ENCODE measurements at regions not wholly inside any gene's neighbourhood (a gene's known extent, or its start where the extent isn't known, plus 50 kb on each side); places are given as distances from the start of the nearest gene placed in this dataset.

- DNase-seq, result no peak
Observed at GRCh38 chr6:97841763-97842162, 558.7 kb upstream of the MMS22L start.

- no peak for DNase-seq
Observed at GRCh38 chr6:97842521-97842920, 559.5 kb upstream of the MMS22L start.

- no peak for DNase-seq
Observed at GRCh38 chr6:97849390-97849789, 566.4 kb upstream of the MMS22L start.

DNA sequence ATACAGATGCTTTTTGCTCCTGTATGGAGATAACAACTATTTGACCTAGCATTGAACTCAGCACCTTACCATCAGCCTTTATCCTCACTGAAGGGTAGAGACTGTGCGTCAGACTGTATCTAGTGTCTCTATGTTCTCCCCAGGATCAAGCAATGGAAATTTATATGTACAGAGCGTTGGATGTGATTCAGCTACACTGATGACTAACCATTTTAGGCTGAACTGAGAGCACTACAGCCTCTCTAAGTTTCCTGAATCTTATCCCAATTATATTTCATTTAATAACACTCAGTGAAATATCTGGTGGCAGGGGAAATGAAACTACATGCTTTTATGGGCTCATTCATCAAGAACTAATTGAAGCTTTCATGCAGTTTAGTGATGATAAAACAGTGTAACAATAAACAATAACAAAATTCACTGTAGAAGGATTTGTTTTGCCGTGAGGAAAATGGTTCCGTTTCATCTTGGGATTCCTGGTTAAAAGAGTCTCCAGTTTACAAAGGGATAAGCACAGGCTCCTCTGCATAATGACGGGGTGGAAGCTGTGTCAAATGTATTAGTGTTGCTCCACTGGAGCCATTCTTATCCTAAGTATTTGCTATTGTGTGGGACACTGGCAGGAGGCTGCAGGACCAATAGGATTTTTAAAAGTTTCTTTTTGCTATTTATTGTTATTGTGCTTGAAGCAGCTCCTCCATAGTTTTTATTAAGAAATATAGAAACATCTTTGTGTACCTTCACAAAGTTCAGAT lies 567.6 kb upstream of the MMS22L start:
- no peak for DNase-seq

DNA sequence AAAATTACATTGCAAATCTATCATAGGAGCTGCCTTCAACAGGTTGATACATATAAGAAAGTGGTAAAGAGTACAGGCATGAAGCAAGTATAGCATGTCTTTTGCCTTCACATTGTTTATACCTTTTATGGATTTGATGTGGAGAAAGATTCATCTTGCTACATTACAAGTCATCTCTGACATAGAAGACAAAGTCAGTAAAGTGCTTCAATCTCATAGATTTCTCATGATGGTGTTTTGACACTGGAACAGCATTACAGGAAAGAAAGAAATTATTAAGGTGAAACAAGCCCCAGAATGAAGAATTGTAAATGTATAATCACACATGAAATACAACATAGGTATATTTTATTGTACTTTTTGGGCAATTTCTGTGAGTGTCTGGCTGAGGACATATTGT lies 580.7 kb upstream of the MMS22L start:
- DNase-seq, result no peak

DNA sequence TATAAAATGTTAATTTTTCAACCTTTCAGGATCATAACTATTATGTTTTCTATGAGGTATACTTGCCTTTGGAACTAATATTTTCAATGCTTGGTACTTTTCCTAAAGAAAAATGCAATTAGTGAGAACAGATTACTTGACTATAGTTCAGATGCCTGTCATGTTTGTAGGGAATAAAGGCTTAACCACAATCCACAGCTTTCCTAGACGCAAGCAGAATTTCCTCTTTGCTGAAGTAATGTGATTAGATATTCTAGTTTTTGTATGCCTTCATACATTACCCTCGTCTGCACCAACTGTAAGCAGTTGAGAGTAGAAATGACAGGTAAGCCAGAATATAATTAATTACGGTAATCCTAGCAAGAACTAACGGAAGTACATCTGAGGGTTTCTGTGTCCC lies 581.4 kb upstream of the MMS22L start:
- DNase-seq, result no peak

DNA sequence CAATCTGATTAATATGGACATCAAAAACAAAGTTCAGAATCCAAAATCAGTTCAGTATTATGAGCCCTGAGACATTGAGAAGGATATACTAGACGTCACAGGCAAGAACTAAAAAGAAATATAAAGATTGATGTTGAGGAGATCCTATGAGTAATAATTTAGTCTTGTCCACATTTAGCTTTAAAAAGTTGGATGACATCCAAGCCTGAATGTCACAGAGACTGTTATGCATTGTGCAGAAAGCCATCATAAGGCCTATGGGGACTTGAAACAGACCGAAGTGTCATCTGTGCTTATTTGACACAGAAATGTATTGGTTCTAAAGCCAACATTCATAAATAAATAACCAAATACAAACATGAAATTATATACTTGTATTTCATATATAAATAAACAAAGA lies 581.8 kb upstream of the MMS22L start:
- DNase-seq, result no peak

- DNase-seq, result no peak
Observed at GRCh38 chr6:97865612-97866011, 582.6 kb upstream of the MMS22L start.

GRCh38 chr6:97866616-97867015 lies 583.6 kb upstream of the MMS22L start:
- DNase-seq, result no peak

DNA sequence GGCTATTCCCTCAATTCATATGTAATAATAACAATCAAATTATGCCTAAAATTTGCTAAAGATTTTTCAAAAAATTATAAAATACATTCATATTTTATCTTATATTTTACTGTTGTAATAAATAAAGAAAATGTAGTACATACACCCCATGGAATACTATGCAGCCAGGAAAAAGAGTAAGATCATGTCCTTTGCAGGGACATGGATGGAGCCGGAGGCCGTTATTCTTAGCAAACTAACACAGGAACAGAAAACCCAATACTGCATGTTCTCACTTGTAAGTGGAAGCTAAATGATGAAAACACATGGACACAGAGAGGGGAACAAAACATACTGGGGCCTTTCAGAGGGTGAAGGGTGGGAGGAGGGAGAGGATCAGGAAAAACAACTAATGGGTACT lies 584.2 kb upstream of the MMS22L start:
- DNase-seq, result no peak

- DNase-seq, result no peak
Observed at GRCh38 chr6:97870273-97870672, 587.3 kb upstream of the MMS22L start.

DNA sequence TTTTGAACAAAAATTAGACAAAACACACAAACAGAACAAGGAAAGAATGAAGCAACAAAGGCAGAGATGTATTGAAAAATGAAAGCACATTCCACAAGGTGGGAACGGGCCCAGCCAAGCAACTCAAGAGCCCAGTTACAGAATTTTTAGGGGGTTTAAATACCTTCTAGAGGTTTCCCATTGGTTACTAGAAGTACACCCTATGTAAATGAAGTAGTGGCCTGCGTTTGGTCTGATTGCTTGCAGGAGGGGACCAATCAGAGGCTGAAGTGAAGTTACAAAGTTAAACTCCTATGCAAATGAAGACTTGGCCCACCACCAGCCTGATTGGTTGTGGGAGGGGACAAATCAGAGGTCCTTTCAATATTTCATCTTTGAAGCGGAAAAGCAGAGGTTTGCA lies 593.7 kb upstream of the MMS22L start:
- DNase-seq, result no peak

- no peak for DNase-seq
Observed at GRCh38 chr6:97882755-97883154, 599.7 kb upstream of the MMS22L start.

DNA sequence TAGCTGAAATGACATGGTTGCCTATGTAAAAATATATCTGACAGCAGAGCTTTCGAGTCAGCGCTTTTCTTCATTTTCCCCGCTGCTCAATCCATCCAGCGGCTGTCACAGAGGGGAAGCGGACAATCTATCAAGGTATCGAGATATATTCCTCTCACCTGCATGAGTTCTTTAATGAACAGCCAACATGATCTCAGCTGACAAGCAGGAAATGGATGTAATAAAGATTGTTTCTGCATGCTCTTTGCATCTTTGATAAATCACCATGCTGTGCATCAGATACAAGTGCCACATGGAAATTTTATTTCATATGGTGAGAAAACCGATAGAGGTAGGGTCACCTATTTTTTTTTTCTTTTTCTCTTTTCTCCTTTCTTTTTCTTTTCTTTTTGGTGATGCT lies 602.3 kb upstream of the MMS22L start:
- DNase-seq, result no peak

DNA sequence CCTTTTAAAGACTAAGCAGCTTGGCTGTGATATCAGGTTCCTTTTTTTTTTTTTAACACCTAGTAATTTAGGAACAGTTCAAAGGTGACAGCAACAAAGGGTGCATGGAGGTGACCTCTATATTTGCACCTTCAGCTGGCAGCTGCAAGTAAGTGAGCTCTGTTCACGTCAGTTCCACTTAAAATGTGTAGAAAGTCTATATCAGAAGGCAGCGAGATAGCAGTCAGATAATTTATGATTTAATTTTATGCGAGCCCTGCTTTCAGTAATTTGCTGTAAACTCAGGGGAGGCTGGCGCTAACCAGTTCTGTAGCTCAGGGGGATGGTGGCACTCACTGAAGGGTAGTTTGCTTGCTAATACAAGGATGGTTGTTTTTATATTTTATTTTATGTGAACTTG lies 602.8 kb upstream of the MMS22L start:
- no peak for DNase-seq

DNA sequence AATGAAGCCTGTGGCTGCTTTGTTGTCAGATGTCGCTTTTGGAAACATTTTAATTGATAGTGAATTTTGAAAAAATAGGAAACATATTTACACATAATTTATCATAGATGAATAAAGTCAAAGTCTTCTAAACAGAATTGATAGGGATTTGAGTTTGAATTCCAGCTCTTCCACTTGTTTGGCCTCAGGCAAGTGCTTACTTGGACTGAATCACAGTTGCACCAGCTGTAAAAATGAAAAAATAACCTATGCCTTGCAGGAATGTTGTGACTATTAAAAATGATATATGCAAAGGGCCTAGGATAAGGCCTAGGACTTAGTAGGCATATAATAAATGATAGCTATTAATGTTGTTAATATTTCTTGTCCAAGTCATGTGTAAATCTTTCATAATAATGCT lies 618.5 kb upstream of the MMS22L start:
- no peak for DNase-seq

DNA sequence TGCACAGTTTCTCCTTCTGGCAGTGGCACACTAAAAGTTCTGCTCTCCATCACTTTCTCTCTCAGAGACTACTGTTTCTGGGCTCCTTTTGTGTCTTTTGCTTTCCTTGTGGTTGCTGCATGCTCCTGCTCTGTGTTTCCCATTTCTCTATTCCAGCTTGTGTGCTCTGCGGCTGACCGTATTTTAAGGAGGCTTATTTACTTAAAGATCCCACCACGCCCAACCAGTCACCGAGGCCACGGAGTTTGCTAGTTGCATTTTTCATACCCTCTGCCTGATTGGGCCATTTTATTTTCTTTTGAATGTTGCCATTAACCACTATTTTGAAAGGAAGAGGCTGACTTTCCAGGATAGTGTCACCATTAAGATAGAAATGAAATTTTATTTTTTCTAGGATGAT lies 626.4 kb upstream of the MMS22L start:
- no peak for DNase-seq

DNA sequence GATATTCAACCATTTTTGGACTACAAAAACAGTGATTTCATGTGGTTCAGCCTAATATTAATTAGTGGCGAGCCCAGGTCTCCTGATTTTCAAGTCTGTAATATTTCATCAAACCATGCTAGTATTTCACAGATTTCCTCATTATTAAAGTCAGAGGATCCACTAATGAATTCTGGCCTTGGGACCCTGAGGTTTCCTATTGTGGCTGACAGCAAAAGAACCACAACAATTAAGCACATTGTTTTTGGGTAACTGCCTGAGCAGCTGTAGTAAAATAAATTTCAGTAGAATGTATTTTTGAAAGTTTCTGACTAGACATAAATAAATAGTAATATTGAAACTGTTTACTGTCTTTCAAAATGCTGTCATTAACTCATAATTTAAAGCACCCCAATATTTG lies 630.7 kb upstream of the MMS22L start:
- no peak for DNase-seq

GRCh38 chr6:97914912-97915311 lies 631.9 kb upstream of the MMS22L start:
- no peak for DNase-seq

- DNase-seq, result no peak
Observed at GRCh38 chr6:97915537-97915936, 632.5 kb upstream of the MMS22L start.

DNA sequence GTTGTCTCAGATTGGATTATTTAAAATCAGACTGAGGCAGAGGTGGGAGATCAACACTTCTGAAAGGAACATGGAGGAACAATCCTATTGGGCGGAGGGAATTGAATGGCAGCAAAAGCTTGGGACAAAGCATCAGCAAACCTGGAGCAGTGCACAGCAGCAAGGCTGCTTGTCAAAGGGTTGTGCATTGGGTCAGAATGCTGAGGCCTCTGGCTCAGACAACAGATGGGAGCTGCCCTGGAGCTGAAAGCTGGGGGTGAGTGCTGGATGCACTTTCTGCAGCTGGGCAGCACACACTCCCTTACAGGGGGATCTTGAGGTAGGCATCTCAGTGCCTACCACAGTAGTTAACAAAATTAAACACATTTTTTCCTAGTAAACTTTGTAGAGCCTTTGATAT lies 634.4 kb upstream of the MMS22L start:
- DNase-seq, result no peak

- no peak for DNase-seq
Observed at GRCh38 chr6:97919046-97919445, 636.0 kb upstream of the MMS22L start.

- DNase-seq, result no peak
Observed at GRCh38 chr6:97919631-97920030, 636.6 kb upstream of the MMS22L start.

DNA sequence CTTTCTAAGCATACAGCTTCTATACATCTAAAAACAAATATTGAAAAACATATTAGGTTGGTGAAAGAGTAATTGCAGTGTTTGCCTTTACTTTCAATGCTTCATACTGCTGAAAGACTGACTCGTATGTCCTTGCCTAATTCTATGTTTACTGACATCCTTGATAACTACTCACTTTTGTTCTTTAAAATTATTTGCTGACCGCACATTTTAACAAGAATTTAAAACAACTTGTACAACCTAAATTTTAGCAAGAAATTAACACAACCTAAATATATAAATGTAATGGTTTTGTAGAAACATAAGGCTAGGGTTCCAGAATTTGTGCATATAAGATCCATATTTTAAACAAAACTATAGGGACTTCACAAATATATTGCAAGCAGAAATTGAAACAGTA lies 640.2 kb upstream of the MMS22L start:
- DNase-seq, result no peak

- no peak for DNase-seq
Observed at GRCh38 chr6:97925504-97925903, 642.5 kb upstream of the MMS22L start.

Data from activated CD4-positive, alpha-beta T cell treated with anti-CD3 and anti-CD28 coated beads, Interleukin-2, Interleukin-6, amounts not matched to agents 100 ng/mL and 50 ng/mL, durations not matched to agents 16 hours and 8 hours (primary cell).